Muscle of arm (tissue), 1 donor: ENCODE measurements at regions not wholly inside any gene's neighbourhood (a gene's known extent, or its start where the extent isn't known, plus 50 kb on each side); places are given as distances from the start of the nearest gene placed in this dataset.
"Not testable (repeated sequence)": the region's sequence is repeated elsewhere in the genome, so short reads cannot be mapped to it uniquely, and the experiment has no call there.

ENCODE experiments used
- DNase-seq: peaks from one replicate; pipeline ENCODE4 v3.0.0-alpha.2; 2013

DNA sequence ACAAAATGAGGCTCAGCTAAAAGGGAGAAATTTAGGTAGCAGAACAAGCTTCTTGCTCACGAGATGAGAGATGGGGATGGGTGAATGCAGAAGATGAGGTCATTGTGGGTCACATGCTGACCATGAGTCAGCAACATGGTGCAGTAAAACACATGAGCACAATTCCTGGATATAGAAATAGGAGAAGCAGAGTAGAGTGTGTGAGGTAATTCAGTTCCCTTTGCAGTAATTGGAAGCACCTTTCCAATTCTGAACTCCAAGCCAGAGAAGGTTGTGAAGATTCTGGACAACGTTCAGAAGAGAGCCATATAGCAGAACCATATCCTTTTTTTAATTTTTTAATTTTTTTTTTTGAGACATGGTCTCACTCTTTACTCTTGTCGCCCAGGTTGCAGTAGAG is 62.0 kb upstream of the LMNTD1 start:
- no peak for DNase-seq

DNA sequence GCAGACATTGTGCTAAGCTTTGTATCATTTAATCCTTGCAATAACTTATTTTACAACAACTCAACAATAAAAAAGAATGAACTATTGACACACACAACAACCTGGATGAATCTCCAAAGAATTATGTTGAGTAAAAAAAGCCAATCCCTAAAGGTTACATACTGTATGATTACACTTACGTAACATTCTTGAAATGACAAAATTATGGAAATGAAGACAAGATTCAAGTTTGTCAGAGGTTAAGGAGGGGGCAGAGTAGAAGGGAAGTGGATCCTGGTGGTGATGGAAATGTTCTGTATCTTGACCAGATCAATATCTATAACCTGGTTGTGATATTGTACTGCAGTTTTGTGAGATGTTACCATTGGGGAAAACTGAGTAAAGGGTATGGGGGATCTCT is 63.2 kb upstream of the LMNTD1 start:
- no peak for DNase-seq

DNA sequence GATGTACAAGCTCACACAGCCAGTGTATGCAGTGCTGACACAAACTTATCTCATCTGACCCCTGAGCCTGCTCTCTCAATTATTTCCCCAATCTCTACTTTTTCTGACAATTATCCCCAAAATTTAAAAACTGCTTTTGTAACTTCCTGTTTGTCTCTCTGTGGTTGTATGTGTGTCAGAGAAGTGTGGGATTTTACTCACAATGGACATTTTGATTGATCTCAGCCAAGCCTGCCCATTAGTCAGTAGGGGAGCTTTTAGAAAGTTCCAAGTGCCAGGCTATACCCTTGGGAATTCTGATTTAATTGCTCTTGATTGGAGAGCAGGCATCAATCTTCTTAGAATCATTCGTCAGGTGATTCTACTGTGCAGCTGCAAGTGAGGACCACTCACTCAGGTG is 64.9 kb upstream of the LMNTD1 start:
- DNase-seq, result no peak

DNA sequence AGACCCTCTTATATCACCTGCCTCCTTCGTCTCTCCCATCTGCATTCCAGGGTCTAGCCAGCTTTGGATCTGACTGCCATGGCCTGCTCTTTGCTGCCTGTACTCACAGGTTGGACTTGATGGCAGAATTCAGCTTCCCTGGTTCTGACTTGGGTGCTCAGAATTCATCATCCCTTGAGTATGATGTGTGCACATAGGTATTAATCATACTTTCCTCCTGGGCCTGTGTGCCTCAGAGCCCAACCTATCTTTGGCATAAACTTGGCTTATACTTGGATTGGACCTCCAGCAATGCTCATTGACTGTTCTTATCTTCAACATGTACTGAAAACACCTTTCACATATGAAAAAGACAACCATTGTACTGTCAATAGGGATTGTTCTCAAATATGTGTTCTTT is 70.7 kb upstream of the LMNTD1 start:
- DNase-seq, result no peak

GRCh38 chr12:25625146-25625545 is 72.1 kb upstream of the LMNTD1 start:
- no peak for DNase-seq

DNA sequence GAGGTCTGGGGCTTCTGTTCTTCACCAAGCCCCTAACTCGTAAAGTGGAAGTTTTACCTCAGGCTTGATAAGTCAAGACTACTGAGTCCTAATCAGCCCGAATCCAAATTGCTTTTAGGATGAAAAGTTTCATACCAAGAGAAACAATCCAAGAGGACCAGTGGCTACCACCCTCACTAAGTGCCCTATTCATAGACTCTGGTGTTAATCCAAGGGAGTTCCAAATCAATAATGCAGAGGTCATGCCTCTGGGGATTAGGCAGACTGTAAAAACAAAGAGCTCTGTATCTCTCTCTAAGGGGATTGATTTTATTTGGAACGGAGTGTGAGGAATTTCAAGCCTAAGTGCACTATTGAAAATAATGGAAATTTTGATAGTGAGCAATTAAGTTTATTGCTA is 76.3 kb upstream of the LMNTD1 start:
- no peak for DNase-seq

GRCh38 chr12:25630735-25631515 is 77.8 kb upstream of the LMNTD1 start:
- DNase-seq, result not testable (repeated sequence)

DNA sequence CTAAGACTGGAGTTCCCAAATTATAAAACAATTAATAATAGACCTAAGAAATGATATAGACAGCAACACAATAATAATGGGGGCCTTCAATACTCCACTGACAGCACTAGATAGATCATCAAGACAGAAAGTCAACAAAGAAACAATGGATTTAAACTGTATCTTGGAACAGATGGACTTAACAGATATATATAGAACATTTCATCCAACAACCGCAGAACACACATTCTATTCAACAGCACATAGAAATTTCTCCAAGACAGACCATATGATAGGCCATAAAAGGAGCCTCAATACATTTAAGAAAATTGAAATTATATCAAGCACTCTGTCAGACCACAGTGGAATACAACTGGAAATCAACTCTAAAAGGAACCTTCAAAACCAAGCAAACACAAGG is 80.1 kb upstream of the LMNTD1 start:
- not testable (repeated sequence) for DNase-seq

DNA sequence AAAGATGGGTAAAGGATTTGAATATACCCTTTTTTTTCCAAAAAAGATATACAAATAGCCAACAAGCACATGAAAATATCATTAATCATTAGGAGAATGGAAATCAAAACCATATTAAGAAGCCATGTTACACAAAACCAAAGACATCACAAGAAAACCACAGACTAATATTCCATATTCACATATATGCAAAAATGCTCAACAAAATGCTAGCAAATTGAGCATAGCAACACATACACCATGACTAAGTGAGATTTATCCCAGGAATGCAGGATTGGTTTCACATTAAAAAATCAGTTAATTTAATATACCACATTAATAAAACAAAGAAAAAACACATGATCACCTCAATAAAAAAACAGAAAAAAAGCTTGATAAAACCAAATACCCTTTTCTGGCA is 84.7 kb upstream of the LMNTD1 start:
- no peak for DNase-seq

- DNase-seq, result no peak
Observed at GRCh38 chr12:25639406-25639805, 86.3 kb upstream of the LMNTD1 start.

GRCh38 chr12:25644979-25645378 is 91.9 kb upstream of the LMNTD1 start:
- no peak for DNase-seq

- DNase-seq, result no peak
Observed at GRCh38 chr12:25645427-25645826, 92.3 kb upstream of the LMNTD1 start.

DNA sequence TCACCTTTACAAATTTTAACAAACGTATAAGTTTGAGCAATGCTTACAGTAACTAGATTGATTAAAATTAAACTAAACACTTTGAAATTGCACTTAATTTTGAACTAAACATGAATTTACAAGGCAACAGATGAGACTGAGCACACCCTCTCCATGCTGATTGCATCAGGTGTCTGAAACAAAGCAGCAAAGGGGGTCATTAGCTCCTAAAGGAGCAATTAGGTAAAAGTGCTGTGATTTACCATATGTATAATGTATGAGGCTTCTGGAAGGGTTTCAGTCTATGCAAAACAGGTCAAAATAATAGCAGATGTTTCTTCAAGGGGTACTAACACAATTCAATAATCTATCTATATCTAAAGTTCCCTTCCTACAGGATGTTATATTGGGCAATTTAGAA is 98.8 kb upstream of the LMNTD1 start:
- DNase-seq, result no peak

GRCh38 chr12:25652371-25652770 is 99.3 kb upstream of the LMNTD1 start:
- no peak for DNase-seq

GRCh38 chr12:25653487-25654175 is 100.5 kb upstream of the LMNTD1 start:
- DNase-seq, result no peak

DNA sequence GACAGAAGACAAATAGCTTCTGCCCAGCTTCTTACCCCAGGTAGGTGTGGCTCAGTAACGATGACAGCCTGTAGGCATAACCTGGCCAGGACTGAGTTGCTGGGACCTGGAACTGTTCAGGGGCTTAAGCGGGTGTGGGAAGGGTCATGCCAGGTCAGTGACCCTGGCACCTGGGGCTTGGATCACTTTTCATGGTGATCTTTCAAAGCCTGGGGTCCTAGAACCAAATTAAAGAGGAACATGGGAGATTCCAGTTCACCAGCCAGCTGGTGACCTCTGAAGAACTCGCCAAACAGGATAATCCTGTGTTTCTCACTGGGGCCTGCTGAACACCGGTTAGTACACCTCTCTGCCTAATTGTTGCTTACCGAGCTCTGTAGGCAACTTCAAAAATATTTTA is 102.6 kb upstream of the LMNTD1 start:
- no peak for DNase-seq

- DNase-seq, result no peak
Observed at GRCh38 chr12:25659621-25660020, 106.5 kb upstream of the LMNTD1 start.

DNA sequence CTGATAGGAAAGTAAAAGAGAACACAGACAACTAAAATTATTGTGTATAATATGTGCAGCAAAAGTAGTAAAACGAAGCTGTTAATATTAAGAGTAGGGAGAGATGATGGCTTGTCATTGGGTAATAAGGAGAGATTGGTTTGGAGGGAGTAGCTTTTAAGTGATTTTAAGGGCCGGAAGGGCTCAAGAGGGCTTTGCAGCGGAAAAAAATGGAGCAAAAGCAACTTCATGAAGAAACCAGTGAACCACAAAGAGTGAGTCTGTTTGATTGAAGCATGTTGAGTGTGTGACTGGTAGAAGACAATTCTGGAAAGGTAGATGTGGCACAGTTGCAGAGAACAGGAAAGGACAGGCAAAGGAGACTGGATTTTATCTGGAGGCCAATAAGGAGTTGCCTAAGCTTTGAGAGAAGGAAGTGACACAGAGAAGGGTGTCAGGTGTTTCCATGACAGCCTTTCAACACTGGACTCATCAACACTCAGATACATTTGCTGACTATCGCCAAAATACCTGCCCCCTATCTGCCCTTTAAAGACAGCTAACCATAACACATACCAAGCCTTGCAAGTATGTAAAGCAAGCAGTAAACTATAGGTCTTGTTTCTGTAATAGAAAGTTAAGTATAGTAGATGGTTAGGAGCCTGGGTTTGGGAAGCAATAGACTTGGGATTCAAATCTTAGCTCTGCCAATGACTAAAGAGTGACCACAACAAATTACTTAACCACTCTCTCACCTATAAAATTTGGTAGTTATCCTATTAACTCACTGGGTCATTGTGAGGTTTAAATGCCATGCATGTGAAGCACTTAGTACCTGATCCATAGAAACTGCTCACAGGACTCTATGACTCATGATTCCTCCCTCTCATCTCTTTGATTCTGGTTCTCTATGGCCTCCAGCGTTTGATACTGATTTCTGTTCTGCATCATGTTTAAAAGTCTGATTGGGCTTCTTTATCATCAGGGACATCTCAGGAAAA is 117.3 kb upstream of the LMNTD1 start:
- DNase-seq, result no peak

- no peak for DNase-seq
Observed at GRCh38 chr12:25675808-25676207, 122.7 kb upstream of the LMNTD1 start.

GRCh38 chr12:25677232-25677937 is 124.3 kb upstream of the LMNTD1 start:
- DNase-seq, result no peak

GRCh38 chr12:25681580-25681979 is 128.5 kb upstream of the LMNTD1 start:
- DNase-seq, result no peak

GRCh38 chr12:25682421-25682820 is 129.3 kb upstream of the LMNTD1 start:
- no peak for DNase-seq
